H9 (cell line): ENCODE measurements at regions not wholly inside any gene's neighbourhood (a gene's known extent, or its start where the extent isn't known, plus 50 kb on each side); places are given as distances from the start of the nearest gene placed in this dataset.

ENCODE experiments used
- DNase-seq: peaks from one replicate; pipeline ENCODE4 v3.0.0-alpha.2; 2017
- H2AFZ ChIP-seq: one replicate; pipeline ENCODE4 v1.6.1; 2013; ENCODE audit warnings: mild to moderate bottlenecking, low read length, control low read depth, moderate library complexity
- H2AK5ac ChIP-seq: 2 replicates; pipeline ENCODE4 v1.6.1; 2013; ENCODE audit warnings: low read length, control low read depth, mixed read lengths; ENCODE audit not compliant: insufficient read length
- H2BK120ac ChIP-seq: one replicate; pipeline ENCODE4 v1.6.1; 2013; ENCODE audit warnings: low read depth, mild to moderate bottlenecking, low read length, control low read depth, inconsistent platforms; ENCODE audit not compliant: poor library complexity, severe bottlenecking
- H2BK12ac ChIP-seq: 2 replicates; pipeline ENCODE4 v1.6.1; 2013; ENCODE audit warnings: low read length, control low read depth, mixed read lengths, low read depth; ENCODE audit not compliant: insufficient read length
- H2BK15ac ChIP-seq: 2 replicates; pipeline ENCODE4 v1.6.1; 2013; ENCODE audit warnings: low read depth, low read length, control low read depth
- H2BK20ac ChIP-seq: one replicate; pipeline ENCODE4 v1.6.1; 2013; ENCODE audit warnings: low read depth, mild to moderate bottlenecking, low read length, control low read depth, inconsistent platforms; ENCODE audit not compliant: poor library complexity, severe bottlenecking
- H2BK5ac ChIP-seq: 2 replicates; pipeline ENCODE4 v1.6.1; 2013; ENCODE audit warnings: low read length, control low read depth, mixed read lengths; ENCODE audit not compliant: insufficient read length
- H3K14ac ChIP-seq: 2 replicates; pipeline ENCODE4 v1.6.1; 2013; ENCODE audit warnings: low read length, control low read depth; ENCODE audit not compliant: insufficient read depth
- H3K18ac ChIP-seq: 2 replicates; pipeline ENCODE4 v1.6.1; 2013; ENCODE audit warnings: low read depth, mild to moderate bottlenecking, mixed read lengths, low read length, control low read depth; ENCODE audit not compliant: insufficient read length
- H3K23ac ChIP-seq: 2 replicates; pipeline ENCODE4 v1.6.1; 2013; ENCODE audit warnings: low read length, control low read depth, mixed read lengths, low read depth; ENCODE audit not compliant: insufficient read length
- H3K23me2 ChIP-seq: 2 replicates; pipeline ENCODE4 v1.6.1; 2013; ENCODE audit warnings: low read depth, mild to moderate bottlenecking, mixed read lengths, low read length, control low read depth; ENCODE audit not compliant: insufficient read length, poor library complexity, severe bottlenecking
- H3K27ac ChIP-seq: 2 replicates; pipeline ENCODE4 v1.5.1; 2013; ENCODE audit warnings: low read length, control low read depth, mixed read lengths, low read depth; ENCODE audit not compliant: insufficient read length
- H3K27me3 ChIP-seq: 2 replicates; pipeline ENCODE4 v1.6.1; 2013; ENCODE audit warnings: low read length, control low read depth, inconsistent platforms; ENCODE audit not compliant: insufficient read depth
- H3K4ac ChIP-seq: 2 replicates; pipeline ENCODE4 v1.6.1; 2013; ENCODE audit warnings: low read depth, mild to moderate bottlenecking, control low read depth, inconsistent platforms, low read length, moderate library complexity
- H3K4me1 ChIP-seq: 2 replicates; pipeline ENCODE4 v1.6.1; 2013; ENCODE audit warnings: low read length, control low read depth, inconsistent platforms; ENCODE audit not compliant: insufficient read depth
- H3K4me2 ChIP-seq: 2 replicates; pipeline ENCODE4 v1.6.1; 2013; ENCODE audit warnings: low read length, control low read depth, mixed read lengths; ENCODE audit not compliant: insufficient read length, insufficient read depth
- H3K56ac ChIP-seq: 2 replicates; pipeline ENCODE4 v1.6.1; 2013; ENCODE audit warnings: low read depth, mild to moderate bottlenecking, mixed read lengths, low read length, control low read depth; ENCODE audit not compliant: insufficient read length
- H3K79me1 ChIP-seq: 2 replicates; pipeline ENCODE4 v1.6.1; 2013; ENCODE audit warnings: low read depth, mild to moderate bottlenecking, moderate library complexity, low read length, control low read depth, inconsistent platforms; ENCODE audit not compliant: insufficient read depth, poor library complexity, severe bottlenecking
- H3K79me2 ChIP-seq: 2 replicates; pipeline ENCODE4 v1.6.1; 2013; ENCODE audit warnings: low read length, control low read depth, inconsistent platforms; ENCODE audit not compliant: insufficient read depth
- H3K9ac ChIP-seq: 2 replicates; pipeline ENCODE4 v1.6.1; 2013; ENCODE audit warnings: low read length, control low read depth, mixed read lengths; ENCODE audit not compliant: insufficient read length; ENCODE audit errors: extremely low read depth
- H3K9me3 ChIP-seq: one replicate; pipeline ENCODE4 v1.6.1; 2013; ENCODE audit warnings: low read depth, low read length, inconsistent platforms; ENCODE audit not compliant: control insufficient read depth
- H3T11ph ChIP-seq: one replicate; pipeline ENCODE4 v1.6.1; 2013; ENCODE audit warnings: mild to moderate bottlenecking, low read length, control low read depth, inconsistent platforms
- H4K20me1 ChIP-seq: one replicate; pipeline ENCODE4 v1.6.1; 2013; ENCODE audit not compliant: control insufficient read depth, insufficient read length, insufficient read depth
- H4K5ac ChIP-seq: 2 replicates; pipeline ENCODE4 v1.6.1; 2013; ENCODE audit warnings: low read depth, mild to moderate bottlenecking, mixed read lengths, low read length, control low read depth; ENCODE audit not compliant: insufficient read length
- H4K8ac ChIP-seq: replicated peaks from 2 replicates; pipeline ENCODE4 v1.6.1; 2013; ENCODE audit warnings: low read length, control low read depth, mixed read lengths, low read depth; ENCODE audit not compliant: insufficient read length
- H4K91ac ChIP-seq: 2 replicates; pipeline ENCODE4 v1.6.1; 2013; ENCODE audit warnings: low read depth, mild to moderate bottlenecking, moderate library complexity, mixed read lengths, low read length, control low read depth; ENCODE audit not compliant: insufficient read length
- H3K27ac Mint-ChIP-seq, 3 experiments: 2 replicates in 2 of 3; 3 replicates in 1 of 3; pipeline ENCODE4 v1.8.0; 2020 to 2021; ENCODE audit warnings: mixed read lengths in 3 of 3, mild to moderate bottlenecking in 1 of 3, moderate library complexity in 1 of 3
- H3K27me3 Mint-ChIP-seq: 2 replicates; pipeline ENCODE4 v1.8.0; 2021; ENCODE audit warnings: low read depth, mild to moderate bottlenecking, moderate library complexity, mixed read lengths
- H3K36me3 Mint-ChIP-seq, 3 experiments: 2 replicates in 2 of 3; 3 replicates in 1 of 3; pipeline ENCODE4 v1.8.0; 2020 to 2021; ENCODE audit warnings: low read depth in 3 of 3, mixed read lengths in 3 of 3; ENCODE audit not compliant: insufficient read depth in 1 of 3
- H3K4me1 Mint-ChIP-seq, 2 experiments: 2 replicates each; pipeline ENCODE4 v1.8.0; 2020; ENCODE audit warnings: mixed read lengths in 2 of 2
- H3K4me3 Mint-ChIP-seq, 2 experiments: 2 replicates in 1 of 2; 3 replicates in 1 of 2; pipeline ENCODE4 v1.8.0; 2020 to 2021; ENCODE audit warnings: mild to moderate bottlenecking in 2 of 2, mixed read lengths in 2 of 2, moderate library complexity in 1 of 2
- H3K9me3 Mint-ChIP-seq, 2 experiments: 2 replicates in 1 of 2; 3 replicates in 1 of 2; pipeline ENCODE4 v1.8.0; 2020; ENCODE audit warnings: mild to moderate bottlenecking in 2 of 2, mixed read lengths in 2 of 2, moderate library complexity in 1 of 2
- CTCF ChIP-seq: fragments of 200-600 bp; sonication (generic); conservative IDR thresholded peaks from 3 replicates; pipeline ENCODE4 v1.8.0; 2021; ENCODE audit warnings: antibody characterized with exemption, mild to moderate bottlenecking
- WGBS: extraction: QIAGEN DNeasy Blood & Tissue Kit; methylation state at CpG from one replicate; pipeline ENCODE4 v1.1.7; 2013; ENCODE audit warnings: missing lambda C conversion rate, low lambda C conversion rate, mixed read lengths; ENCODE audit not compliant: insufficient read length; ENCODE audit errors: extremely low coverage; 5-methylcytosine and 5-hydroxymethylcytosine counted together

GRCh38 chr5:96176022-96176421 is 214.4 kb upstream of the ELL2 start:
- Histone ChIP-seq H4K20me1 (no peaks in the 10 kb centered on the region), H2BK120ac (no peak overlapping the region), H3K18ac (no peak overlapping the region), H3K79me1 (no peaks in the 10 kb centered on the region), H4K8ac (no peak overlapping the region), H3K14ac (no peak overlapping the region), H3K9me3 (no peaks in the 10 kb centered on the region), H2BK15ac (no peak overlapping the region), H2BK12ac (no peak overlapping the region), H3K4me2 (no peak overlapping the region), H3K4ac (no peak overlapping the region), H3K27me3 (no peaks in the 10 kb centered on the region), H3K27ac (no peak overlapping the region), H3K23ac (no peak overlapping the region), H4K5ac (no peak overlapping the region), H2BK5ac (no peak overlapping the region), H2BK20ac (no peak overlapping the region), H3K23me2 (no peaks in the 10 kb centered on the region), H3T11ph (no peak overlapping the region), H2AK5ac (no peak overlapping the region), H3K79me2 (no peaks in the 10 kb centered on the region), H3K9ac (no peak overlapping the region), H2AFZ (no peak overlapping the region), H3K4me1 (no peaks in the 10 kb centered on the region), H3K56ac (no peak overlapping the region), H4K91ac (no peak overlapping the region)
- Mint-ChIP-seq H3K27ac (no peak overlapping the region), H3K36me3 (no peaks in the 10 kb centered on the region), H3K4me3 (no peak overlapping the region), H3K4me1 (peaks cover 5 to 6% of the 10 kb centered on the region in 2 experiments), H3K27me3 (no peaks in the 10 kb centered on the region), H3K9me3 (no peaks in the 10 kb centered on the region)
- no peak for TF ChIP-seq CTCF
- no peak for DNase-seq
- WGBS = no CpG with 5 or more reads among the region's 2 CpGs
